Astrocyte of the cerebellum (primary cell): ENCODE measurements at regions not wholly inside any gene's neighbourhood (a gene's known extent, or its start where the extent isn't known, plus 50 kb on each side); places are given as distances from the start of the nearest gene placed in this dataset.

Source experiments
- DNase-seq: peaks from one replicate; pipeline ENCODE4 v3.0.0-alpha.2; 2011; ENCODE audit warnings: low read depth
- H3K4me3 ChIP-seq: 2 replicates; pipeline ENCODE4 v1.5.1; 2011; ENCODE audit warnings: mild to moderate bottlenecking, low read depth, low read length, moderate library complexity
- in situ Hi-C: cut with HindIII; loops from 2 replicates; pipeline ENCODE4 v1.10.0; 2017; ENCODE audit warnings: low sequenced_read_pairs
- TF ChIP-seq, protein P1 (sequence below): IDR thresholded peaks from 2 replicates; pipeline ENCODE4 v1.5.1; 2012; ENCODE audit warnings: low read length, low read depth, moderate library complexity, mild to moderate bottlenecking; ENCODE audit errors: missing control alignments

DNA sequence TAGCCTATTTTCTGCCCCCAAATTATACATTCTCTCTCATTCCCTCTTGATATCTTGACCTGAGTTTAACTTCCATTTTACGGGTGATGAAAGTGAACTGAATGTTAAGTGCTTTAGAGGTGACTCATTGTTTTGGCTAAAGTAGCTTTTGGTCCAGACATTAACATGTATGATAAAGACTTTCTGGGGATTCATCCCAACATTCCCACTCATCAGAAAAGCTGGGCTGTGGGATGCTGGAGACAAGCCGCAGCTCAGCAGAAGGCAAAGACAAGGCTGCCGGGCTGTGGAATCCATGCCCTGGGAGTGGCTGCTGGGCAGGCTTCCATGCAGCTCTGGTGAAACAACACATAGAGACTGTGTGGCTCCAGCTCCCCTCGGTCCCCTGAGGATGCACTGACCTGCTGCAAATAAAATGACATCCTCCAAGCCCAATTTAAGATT, 89.9 kb upstream of the SYNDIG1 start:
- peak; percentile 73 for DNase-seq
- H3K4me3 ChIP-seq = no peak overlapping the region
- in situ Hi-C loops = no loop called here

DNA sequence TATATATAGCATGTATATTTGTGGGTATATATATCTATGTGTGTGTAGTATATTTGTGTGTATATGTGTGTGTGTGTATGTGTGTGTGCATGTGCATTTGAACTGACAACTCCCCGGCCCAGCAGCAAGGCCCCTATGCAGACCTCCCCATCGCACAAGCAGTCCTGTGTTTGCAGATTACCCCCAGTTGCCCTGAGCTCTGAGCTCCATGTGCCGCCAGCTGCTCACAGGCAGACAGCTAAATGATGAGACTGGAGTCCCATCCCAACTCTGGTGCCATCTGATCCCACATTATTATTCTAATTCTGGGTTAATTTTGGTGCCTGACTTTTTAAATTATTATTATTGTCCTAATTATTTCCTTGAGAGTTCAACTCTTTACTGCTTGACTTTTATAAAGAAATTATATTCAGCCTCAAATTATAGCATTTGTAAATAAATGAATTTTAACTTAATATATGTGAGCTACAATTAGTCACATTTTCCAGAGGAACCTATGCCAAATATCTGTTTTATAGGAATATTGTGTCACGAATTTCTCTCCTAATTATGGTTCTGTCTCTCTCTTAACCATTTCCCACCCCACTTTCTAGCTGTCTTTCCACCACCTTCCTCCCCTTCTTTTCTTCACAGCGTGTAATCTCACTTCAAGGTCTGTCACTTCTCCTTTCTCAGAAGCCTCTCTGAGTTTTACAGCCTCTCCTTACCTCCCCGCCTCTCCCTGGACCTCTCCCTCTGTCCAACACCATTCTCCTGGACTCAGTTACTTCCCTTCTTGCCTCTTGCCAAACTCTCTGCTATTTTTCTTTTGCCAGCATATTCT, 90.6 kb upstream of the SYNDIG1 start:
- H3K4me3 ChIP-seq = no peak overlapping the region
- no peak for DNase-seq
- TF ChIP-seq, protein P1, sequence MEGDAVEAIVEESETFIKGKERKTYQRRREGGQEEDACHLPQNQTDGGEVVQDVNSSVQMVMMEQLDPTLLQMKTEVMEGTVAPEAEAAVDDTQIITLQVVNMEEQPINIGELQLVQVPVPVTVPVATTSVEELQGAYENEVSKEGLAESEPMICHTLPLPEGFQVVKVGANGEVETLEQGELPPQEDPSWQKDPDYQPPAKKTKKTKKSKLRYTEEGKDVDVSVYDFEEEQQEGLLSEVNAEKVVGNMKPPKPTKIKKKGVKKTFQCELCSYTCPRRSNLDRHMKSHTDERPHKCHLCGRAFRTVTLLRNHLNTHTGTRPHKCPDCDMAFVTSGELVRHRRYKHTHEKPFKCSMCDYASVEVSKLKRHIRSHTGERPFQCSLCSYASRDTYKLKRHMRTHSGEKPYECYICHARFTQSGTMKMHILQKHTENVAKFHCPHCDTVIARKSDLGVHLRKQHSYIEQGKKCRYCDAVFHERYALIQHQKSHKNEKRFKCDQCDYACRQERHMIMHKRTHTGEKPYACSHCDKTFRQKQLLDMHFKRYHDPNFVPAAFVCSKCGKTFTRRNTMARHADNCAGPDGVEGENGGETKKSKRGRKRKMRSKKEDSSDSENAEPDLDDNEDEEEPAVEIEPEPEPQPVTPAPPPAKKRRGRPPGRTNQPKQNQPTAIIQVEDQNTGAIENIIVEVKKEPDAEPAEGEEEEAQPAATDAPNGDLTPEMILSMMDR = no peak
- in situ Hi-C loops = no loop called here

More for the DNA sequence above, 89.9 kb upstream of the SYNDIG1 start:
- TF ChIP-seq, protein P1 = no peak

DNA sequence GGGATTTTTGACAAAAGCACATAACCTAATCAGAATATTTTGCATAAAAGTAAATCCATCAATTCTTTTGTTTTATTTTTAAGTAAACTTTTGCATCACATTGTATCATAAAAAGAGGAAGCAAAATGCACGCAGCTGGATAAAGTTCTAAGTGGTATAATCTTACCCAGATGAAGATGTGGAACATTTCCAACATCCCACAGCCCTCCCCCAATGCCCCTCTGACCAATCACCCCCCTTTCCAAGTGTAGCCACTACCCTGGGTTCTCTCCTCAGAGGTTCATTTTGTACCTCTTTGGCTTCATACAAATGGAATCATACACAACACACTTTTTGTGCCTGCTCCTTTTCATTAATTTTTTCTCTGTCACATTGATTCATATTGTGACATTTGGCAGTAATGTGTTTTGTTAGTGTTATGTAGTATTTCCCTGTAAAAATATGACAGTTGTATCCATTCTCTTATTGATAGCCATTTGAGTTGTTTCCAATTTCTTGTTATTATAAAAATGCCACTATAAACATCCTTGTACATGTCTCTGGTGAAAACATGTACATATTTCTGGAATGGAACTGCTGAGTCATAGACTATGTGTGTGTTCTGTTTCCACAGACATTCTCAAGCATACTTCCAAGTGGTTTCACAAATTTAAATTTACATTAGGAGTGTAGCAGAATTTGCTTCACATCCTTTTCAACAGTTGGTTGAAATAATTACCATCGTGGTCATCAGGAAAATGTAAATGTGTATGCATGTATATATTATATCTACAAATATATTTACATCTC, 92.9 kb upstream of the SYNDIG1 start:
- in situ Hi-C loops = no loop called here
- TF ChIP-seq, protein P1 = no peak
- DNase-seq = peak; percentile 55
- H3K4me3 ChIP-seq = no peak overlapping the region

DNA sequence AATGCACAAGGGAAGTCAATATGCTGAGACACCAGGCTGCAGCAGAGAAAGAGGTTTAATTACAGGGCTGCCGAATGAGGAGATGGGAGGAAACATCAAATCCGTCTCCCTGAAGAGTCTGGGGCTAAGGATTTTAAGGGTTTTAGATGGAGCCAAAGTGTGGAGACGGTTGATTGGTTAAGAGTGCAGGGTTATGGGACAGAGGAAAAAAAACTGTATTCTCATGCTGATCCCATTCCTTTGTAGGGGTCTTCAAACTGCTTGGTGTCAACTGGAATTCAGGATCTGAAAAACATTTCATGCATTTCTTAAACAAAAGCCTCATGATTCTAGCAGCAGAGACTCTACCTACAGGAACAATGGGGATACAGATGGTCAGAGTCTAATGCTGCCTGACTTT, 96.1 kb upstream of the SYNDIG1 start:
- in situ Hi-C loops = no loop called here
- no peak for DNase-seq
- H3K4me3 ChIP-seq = no peak overlapping the region
- TF ChIP-seq, protein P1 = no peak

DNA sequence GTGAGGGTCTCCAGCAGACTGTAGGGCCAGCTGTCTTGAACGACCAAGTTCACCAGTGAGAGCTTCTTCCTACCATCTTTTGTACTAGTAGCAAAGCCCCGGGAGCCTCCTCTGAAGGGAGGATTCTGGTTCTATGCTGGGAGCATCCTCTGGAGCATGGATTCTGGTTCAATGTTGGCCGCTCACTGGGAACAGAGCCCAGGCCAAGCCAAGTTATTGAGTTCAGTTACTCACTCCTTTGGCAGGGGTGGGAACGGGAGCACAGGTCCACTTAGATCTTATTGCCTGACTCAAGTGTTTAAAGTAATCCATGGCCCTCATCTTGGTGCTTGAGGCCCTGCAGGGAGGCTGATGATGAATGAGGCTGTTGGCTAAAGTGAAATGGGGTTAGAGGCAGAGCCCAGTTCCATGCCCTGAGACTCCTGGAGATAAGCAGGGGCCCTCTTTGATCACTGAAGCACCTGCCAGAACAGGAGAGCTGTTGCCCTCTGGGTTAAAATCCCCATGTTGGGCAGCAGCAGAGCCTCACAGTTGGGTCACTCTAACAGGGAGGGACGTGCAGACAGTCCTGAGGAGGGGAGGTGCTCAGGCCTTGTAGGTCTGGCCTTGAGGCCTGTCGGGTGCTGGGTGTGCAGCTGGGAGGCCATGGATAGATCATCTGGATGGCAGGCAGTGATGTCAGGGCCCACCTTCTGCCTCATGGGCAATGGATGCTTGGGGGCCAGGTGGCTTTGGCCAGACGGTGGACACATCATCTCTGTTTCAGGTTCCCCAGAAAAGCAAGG, 98.3 kb upstream of the SYNDIG1 start:
- TF ChIP-seq, protein P1 = no peak
- H3K4me3 ChIP-seq = no peak overlapping the region
- in situ Hi-C loops = no loop called here
- no peak for DNase-seq

DNA sequence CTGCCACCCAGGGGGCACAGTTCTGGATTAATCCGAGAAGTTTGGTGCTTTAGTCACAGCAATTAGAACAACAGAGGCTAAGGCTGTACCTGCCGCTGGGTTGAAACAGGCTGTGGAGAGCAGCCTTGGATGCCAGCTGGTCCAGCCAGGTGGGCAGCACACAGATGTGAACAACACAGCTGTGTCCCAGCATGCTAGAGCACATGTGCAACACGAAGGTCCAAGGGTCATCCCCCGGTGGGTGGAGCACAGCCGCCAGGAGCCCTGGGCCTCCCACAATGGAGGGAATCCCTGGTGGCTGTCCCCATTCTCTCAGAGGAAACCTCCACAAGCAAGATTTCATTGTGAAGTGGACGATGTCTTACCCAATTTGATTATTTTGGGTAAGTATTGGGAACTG, 99.2 kb upstream of the SYNDIG1 start:
- DNase-seq = no peak
- in situ Hi-C loops = no loop called here
- TF ChIP-seq, protein P1 = no peak
- H3K4me3 ChIP-seq = no peak overlapping the region
